Stimulated activated CD8-positive, alpha-beta memory T cell treated with anti-CD3 and anti-CD28 coated beads, Interleukin-2, amount 100 ng/mL, for 48 hours (primary cell): ENCODE measurements at regions not wholly inside any gene's neighbourhood (a gene's known extent, or its start where the extent isn't known, plus 50 kb on each side); places are given as distances from the start of the nearest gene placed in this dataset.
"Not testable (repeated sequence)": the region's sequence is repeated elsewhere in the genome, so short reads cannot be mapped to it uniquely, and the experiment has no call there.

Source experiments
- DNase-seq, 2 donors: peaks; one replicate each; pipeline ENCODE4 v3.0.0-alpha.2; 2020; ENCODE audit warnings: low read depth in 2 of 2

DNA sequence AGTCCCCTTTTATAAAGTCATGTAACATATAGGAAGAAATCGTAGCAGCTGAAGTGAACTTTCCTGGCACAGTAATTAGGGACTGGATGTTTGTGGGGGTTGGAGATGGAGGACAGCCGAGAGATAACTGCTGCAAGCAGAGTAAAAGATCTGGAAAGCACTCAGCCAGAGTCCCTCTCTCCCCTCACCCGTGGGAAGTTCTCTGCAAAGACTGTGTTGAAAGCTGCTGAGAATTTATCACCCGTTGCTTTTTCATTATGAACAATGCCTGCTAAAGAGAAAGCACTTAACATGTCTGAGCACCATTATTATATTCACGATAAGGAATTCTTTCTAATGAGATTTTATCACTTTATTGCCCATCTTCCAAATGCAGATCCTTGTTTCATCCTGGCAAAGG, 248.8 kb downstream of the SHOX2 start:
- no peak for DNase-seq

DNA sequence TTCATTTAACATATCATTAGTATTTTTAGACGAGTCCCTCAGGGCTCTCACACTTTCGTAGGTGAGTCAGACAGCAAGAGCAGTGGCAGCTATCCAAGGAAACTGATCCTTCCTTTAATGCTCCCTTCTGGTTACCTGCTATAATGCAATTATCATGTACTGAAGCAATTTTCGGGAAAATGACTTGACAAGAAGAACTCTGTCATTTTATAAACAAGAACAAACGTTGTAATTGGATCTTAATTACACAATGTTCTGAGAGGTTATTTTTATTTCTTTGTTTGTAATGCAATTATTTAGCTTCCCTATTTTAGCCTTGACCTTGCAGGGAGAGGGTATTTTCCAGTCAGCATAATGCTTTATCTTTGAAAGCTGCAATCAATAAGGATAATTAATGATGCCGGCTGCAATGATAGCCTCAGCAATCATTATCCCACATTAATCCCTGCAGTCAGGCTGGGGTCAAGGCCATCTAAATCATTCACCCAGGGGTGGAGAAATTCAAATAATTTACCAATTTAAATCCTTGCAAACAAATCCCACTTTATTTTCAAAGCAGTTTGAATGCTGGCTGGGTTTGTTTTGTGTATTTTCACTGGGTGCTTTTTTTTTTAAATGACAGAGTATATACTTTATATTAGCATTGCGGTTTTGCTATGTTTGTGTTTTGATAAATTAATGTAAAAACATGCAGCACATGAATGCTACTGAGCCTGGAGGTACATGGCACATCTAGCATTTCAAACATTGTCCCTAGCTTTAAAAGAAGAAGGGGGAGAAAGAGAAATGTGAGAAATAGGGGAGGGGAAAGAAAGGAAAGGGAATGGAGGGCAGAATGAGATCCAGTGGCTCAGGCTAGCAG, 249.9 kb downstream of the SHOX2 start:
- DNase-seq: no peak

DNA sequence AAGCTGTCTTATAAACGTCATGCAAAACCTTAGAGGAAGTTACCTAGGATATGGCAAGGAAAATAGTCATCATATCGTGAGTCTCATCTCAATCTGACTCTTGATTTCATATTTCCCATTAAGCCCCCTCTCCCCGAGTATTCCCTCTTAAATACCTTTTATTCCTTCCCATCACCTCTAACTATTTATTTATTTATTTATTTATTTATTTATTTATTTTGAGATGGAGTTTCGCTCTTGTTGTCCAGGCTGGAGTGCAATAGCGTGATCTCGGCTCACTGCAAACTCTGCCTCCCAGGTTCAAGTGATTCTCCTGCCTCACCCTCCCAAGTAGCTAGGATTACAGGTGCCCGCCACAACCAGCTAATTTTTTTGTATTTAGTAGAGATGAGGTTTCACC, 260.4 kb downstream of the SHOX2 start:
- not testable (repeated sequence) for DNase-seq

DNA sequence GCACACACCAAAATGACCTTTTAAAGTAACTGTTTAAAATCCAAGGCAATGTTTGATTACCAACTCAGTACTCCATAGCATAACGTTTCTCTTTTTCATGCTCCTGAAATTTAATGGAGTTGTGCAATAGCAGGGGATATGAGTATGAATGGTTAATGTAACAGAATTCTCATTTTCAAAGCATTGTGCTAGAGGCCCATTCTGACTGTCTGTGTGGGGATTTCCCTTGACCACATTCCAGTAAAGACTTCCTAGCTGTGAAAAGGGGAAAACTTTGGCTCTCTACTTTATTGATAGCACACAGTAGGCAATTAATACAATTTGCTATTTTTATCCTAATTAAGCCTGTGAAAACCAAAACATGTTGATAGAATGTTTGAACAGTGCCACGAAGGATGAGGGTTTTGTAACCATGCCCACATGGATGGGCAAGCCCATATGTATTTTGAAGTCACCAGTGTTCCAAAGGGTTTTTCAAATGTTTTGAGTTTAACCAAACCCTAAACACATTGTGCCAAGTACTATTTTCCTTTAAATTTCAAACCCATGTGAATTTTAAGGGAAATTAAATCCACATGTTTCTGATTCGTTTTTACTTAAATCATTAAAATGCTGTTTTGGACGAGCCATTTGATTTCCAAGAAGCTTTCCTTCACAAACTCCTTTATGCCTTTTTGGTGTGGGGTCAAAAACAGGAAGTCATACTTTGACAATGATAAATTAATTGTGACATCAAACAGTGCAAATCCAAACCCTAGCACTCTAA, 261.2 kb downstream of the SHOX2 start:
- DNase-seq: no peak

DNA sequence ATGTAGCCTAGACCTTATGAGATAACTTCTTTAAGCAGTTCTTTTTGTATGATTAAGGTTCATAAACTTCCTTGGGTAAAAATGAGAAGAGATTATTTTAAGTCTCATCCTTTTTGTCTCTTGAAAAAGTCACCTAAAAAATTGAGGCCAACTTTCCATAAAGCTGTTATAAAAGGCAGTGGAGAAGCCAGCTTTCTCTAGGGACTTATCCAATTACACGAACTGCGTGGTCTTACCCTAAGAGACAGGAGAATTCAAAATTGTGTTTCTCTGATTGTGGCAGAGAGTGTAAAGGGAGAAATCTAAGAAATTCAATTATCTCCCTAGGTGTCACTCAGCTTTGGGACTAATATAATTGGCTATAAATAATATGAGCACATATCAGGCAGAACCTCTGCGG, 262.0 kb downstream of the SHOX2 start:
- DNase-seq: no peak

DNA sequence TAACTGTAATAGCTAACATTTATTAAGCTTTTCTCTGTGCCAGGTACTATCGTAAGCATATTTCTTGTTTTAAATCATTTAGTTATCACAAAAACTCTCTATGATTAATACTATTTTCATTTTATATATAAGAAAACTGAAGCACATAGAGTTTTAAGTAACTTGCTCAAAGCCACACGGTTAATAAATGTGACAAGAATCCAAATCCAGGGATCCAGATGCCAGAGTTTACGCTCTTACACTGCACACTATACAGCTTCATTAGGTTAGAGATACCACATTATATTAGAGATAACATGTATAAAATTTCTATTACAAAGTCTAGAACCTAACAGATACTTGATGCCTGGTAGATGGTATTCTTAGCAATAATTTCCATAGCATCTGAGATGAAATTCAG, 265.2 kb downstream of the SHOX2 start:
- DNase-seq: no peak

DNA sequence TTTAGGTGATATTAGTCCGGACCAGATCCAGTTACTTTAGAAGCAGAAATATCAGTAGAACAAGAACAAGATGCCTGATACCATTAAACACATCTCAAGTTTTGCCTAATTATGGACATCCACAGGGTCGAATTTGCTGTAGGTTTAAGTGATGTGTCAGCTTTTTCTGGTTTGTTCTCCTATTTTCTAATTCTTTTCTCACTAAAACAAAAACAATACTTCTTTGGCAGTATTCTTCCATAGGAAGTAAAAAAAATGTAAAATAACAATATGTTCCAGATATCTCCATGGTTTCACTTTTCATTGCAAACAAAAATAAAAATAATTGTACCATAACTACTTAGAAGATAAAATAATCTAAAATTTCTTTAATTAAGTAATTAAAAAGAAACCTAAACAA, 265.7 kb downstream of the SHOX2 start:
- no peak for DNase-seq

DNA sequence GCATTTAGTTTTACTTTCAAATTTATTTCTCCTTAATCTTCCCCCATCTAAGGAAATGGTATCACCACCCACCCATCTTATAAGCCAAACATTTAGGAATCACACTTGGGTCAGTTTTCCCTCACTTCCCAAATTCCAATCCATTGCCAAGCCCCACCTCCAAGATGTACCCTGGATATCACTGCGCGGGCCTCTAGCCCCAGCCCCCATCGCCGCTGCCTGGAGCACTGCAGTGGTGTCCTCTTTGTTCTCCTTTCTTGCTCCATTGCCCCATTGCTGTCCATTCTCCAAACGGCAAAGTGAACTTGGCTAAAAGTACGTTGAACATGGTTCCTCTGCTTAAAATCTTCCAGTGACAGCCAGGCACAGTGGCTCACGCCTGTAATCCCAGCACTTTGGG, 267.8 kb downstream of the SHOX2 start:
- DNase-seq: no peak

DNA sequence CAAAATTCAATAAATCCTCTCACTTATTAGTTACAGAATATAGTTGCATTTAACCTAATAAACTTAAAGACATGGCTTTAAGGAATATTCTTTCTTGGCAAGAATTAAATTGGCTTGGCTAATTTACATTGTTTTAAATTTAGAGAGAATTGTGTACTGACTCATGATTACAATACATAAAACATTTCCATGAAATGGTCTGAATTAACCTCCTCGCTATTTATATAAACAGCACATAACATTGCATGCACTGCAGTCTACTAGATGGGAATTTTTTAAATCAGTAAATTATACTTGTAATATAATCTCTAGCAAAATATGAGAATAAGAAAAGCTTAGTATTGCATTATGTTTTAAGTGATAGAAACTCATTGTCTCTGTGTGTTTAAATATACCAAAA, 268.9 kb downstream of the SHOX2 start:
- no peak for DNase-seq

DNA sequence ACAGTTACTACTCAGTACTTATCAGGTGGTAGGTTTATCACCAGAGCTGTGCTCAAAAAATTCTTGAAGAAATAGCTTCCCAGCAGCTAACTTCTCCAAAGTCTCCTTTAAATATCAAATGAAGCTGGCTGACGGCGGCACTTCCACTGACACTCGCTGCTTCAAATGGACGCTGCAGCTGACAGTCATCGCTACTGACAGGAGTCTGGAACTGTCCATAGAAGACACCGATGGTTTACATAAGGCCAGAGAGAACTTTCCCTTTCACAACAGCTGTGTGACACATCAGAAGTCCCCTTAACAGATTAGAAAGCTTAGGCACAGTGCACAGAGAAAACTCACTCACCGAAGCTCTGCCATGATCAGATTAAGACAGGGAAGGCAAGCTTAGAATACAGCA, 270.2 kb downstream of the SHOX2 start:
- DNase-seq: no peak

DNA sequence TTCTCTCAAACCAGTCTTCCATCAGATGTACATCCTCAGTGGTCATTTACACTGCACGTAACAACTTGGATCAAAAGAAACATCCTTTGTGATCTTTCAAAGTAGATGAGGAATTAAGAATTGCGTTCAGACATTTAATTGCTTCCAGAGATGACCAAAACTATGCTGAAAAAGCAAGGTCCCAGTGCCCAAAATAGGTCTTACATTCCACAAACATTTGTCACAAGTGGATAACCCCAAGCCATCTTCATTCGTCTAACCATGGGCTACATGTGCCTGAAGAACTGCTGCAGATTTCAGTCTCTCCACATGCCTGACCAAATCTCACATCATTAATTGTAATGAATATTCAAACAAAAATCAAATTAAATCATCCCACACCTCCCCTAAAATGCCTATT, 273.6 kb downstream of the SHOX2 start:
- no peak for DNase-seq

DNA sequence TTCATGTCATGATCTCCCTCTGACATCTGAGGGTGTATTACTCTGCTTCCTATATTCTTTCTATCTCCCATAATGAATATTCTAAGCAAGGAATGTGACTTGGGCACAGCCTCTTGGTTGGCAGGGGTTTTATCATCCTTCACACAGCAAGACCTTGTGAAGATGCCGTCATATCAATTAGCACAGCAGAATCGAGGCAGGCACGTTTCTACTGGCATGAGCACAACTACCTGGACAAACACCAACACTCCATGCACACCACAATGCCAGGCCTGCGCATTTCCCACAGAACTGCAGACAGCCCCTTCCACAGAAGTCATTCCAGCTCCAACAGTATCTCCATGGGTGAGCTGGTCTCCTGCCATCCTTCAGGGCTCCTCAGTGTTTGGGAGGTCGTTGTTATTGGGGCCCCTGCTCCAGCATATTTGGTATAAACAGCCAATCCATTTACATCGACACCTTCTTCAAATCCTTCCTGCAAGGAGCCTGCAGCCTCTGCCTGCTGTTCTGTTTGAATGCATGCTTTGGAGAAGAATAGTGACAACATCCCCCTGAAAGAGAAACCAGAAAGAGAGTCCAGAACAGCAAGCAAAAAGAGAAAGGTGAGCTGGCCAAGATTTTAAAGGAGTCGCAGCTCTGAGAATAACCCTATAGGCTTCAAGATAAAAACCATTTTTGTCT, 275.5 kb downstream of the SHOX2 start:
- no peak for DNase-seq

DNA sequence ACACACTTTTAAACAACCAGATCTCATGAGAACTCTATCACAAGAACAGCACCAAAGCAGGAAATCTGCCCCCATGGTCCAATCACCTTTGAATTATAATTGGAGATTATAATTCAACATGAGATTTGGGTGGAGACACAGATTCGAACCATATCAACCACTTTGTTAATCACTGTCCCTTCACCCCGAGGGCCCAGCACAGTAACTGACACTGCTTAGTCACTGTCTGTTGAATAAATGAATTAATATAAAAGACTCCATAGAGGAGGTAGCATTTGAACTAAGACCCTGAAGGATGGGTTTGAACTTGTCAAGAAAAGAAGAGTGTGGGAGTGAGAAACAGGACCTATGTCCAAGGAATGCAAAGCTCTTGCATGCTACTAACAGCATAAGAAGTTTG, 276.4 kb downstream of the SHOX2 start:
- no peak for DNase-seq

DNA sequence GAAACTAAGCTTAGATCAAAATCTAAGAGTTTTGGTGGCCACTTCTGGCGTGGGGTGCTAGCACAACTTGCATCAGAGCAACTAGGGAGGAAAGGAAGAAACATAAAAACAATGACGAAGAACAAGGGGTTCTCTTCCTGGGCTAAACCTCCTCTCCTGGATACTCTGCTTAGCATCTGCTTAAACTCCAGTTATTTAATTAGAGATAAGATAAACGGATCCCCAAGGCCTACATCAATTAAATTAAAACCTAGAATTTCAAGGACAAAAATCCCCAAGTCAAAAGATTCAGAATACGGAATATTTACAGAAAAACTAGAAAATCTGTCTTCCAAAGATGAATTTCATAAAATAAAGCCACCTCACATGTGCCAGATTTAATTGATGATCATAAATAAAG, 281.9 kb downstream of the SHOX2 start:
- no peak for DNase-seq

DNA sequence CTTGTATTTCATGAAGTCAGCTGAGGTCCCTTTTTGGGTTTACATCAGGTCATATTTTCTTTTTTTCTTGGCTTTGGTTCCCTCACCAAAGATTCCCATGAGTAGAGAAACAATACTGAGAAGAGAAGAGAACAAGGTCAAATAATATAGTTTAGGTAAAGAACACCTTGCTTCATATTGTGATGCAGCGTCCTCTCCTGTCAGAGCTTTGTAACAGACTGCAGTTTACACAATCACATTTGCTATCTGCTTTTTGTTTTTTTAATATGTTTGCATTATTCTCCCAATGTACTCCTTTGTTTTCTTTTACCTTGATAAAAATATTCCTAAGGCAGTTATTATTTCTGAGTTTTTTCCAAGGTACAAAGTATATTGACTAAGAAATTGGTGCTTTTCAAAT, 283.2 kb downstream of the SHOX2 start:
- no peak for DNase-seq

DNA sequence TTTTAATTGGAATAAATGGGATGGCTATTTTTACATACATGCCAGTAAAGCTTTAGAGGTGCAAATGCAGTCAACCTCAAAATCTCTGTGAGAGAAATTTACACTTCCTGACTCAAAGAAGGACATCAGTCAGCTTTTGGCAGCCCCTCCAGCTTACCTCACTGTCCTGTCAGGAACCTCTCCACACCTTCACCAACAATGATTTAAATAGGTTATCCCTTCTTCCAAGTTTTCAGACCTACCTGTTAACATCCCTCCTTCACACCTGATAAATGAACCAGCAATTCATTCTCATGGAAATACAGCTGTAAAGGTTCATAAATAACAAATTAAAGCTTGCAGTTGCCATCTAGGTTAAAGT, 286.1 kb downstream of the SHOX2 start:
- DNase-seq: no peak

DNA sequence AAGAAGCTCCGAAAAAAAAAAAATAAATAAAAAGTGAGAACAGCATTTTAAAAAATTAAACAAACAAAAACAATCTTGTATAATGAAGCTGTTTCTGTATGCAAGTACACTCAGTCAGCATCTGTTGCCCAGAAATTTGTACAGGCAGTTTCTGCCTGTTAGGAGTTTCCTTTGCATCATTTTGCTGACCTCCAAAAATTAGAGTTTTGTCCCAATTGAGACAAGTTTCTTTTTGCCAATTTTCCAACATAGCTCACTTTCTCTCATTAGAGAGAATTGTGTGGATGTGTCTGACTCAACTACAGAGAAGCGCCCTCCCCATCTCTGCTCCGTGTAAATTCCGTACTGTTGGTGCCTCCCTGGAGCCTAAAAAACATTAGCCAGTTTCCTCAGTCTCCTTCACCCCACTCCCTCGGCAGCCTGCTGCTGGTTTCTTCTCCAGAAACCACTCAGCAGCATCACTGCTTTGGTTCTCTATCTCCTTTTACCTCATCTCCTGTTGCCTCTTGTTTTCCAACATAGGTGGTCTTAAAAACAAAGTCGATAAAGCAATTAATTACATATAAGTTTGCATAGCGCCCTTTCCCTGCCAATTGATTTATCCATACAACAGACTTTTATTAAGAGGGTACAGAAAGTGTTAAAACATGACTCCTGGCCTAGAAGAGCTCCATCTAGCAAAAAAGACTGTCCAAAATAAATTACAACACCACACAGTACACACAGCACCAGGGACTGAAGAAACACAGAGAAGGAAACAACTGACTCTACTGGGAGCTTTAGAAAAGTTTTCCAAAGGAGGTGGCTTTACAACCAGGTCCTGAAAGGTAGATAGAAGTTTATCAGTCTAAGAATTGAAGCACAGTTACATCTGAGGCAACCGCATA, 286.7 kb downstream of the SHOX2 start:
- no peak for DNase-seq

DNA sequence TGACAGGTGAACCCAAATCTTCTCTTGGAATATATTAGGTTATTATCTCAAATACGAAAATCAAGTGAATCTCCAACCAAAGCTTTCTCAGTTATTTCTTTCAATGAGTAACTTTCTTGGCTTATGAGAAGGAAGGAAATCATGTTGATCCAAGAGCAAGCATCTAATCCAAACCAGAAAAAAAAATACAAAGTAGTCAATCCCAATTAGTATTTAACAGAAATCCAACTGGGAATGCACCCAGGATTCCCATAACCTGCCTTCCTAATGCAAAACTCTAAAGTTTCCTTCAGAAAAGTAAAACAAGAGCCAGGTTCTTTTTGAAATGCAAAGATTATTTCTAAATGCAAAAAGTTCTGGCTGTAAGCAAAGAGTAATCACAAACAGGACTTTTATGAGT, 289.3 kb downstream of the SHOX2 start:
- no peak for DNase-seq

DNA sequence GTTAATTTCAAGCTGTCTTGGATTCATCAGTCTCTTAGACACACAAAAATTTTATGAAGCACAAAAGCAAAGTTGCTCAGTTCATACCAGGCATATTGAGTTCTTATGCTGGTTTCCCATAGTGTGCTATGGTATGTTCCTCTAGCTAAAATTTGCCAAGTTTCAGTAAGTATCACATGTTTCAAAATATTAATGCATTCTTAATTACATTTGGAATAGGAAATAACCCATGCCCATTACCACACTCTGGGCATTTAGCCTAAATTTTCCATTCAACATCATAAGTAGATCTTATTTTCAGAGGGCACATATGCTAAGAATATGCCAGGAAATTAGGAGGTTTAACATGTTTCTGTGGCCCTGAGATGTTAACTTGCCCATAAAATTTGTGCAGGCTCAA, 289.9 kb downstream of the SHOX2 start:
- DNase-seq: no peak

DNA sequence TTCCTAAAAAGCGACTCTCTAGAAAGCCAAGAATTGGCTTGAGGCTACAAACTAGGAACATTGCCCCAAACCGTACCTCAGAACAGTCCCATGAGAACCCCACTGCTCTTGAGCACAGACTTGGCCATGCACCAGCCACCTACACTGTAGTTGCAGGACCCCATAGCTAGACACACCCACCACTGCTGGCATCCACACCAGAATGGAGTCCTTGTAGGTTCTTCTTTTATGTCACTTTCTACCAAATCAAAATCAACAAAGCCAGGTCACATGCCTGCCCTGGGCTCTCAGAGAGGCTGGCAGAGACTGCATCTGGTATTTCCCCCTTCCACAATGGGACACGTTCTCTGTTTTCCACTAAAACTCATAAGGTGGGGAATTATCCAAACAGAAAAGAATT, 290.5 kb downstream of the SHOX2 start:
- DNase-seq: no peak

DNA sequence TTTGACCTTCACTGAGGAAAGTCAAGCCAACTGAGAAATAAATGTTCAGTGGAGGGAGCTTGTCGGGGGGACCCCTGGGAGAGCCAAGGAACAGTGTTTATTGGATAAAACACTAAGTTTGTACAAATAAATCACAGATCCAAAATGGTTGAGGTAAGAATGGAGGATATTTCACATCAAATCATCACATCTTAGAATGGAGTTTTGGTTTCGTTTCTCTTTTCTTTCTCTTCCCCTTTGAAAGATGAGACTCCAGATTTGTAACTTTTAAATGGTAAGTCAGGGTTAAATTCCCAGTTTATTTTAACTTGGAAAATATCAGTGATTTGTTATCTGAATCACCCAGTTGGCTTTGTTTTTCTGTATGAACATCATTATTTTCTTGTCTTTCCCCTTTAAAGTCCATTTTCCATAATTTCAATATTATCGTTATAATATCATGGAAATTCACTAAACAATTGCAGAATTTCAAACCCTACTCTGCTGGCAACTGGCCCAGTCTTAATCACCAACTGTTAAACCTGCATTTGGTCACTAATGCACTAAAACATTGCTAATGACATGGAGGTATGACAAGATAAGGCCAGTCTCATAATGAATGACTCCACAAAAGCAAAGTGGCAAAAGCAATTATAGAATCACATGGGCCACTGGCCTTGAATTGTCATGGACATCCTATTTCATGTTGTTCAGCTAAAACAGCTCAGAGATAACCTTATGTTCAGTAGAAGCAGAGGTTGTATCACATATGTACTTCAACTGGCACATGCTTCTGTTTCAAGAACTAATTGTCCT, 295.1 kb downstream of the SHOX2 start:
- DNase-seq: no peak
